Progenitor cell of endocrine pancreas (in vitro differentiated cells): ENCODE measurements at regions not wholly inside any gene's neighbourhood (a gene's known extent, or its start where the extent isn't known, plus 50 kb on each side); places are given as distances from the start of the nearest gene placed in this dataset.

Experiments
- DNase-seq: peaks from one replicate; pipeline ENCODE4 v3.0.0; 2021; ENCODE audit warnings: low spot score; ENCODE audit not compliant: unreplicated experiment
- H3K27ac Mint-ChIP-seq: 2 replicates; pipeline ENCODE4 v1.8.0; 2021; ENCODE audit warnings: mild to moderate bottlenecking, moderate library complexity, mixed read lengths
- H3K27me3 Mint-ChIP-seq: 2 replicates; pipeline ENCODE4 v1.8.0; 2021; ENCODE audit warnings: mixed read lengths
- H3K36me3 Mint-ChIP-seq: 2 replicates; pipeline ENCODE4 v1.8.0; 2022; ENCODE audit warnings: mixed read lengths; ENCODE audit not compliant: insufficient read depth
- H3K4me1 Mint-ChIP-seq: 2 replicates; pipeline ENCODE4 v1.8.0; 2021; ENCODE audit warnings: low read depth, mixed read lengths
- H3K4me3 Mint-ChIP-seq: 2 replicates; pipeline ENCODE4 v1.8.0; 2021; ENCODE audit warnings: low read depth, mild to moderate bottlenecking, moderate library complexity, mixed read lengths
- H3K9me3 Mint-ChIP-seq: 2 replicates; pipeline ENCODE4 v1.8.0; 2021; ENCODE audit warnings: low read depth, mixed read lengths
- TF ChIP-seq, protein P1 (sequence below): fragments of 200-600 bp; sonication (generic); IDR thresholded peaks from one replicate; pipeline ENCODE4 v1.5.0; 2021; ENCODE audit warnings: antibody characterized with exemption, mild to moderate bottlenecking; ENCODE audit not compliant: unreplicated experiment

DNA sequence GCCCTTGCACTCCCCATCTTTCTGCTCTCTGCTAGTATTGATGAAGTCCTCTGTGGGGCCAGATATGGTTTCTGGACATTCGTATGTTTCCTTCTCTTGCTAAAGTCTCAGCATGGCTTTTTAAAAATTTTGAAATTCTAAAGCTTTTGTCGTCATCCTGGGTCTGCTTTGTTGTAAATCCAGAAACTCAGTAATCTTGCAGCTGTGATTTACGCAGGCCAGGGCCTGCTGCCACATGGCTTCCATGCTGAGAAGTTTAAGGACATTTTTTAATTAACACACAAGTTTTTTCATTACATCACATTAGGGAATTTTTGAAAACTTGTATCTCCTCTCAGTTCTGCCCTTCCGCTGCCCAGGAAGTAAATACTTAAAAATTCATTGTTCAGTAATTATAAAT, 686.1 kb upstream of the IGFBP3 start:
- Mint-ChIP-seq H3K4me3 (no peak overlapping the region), H3K4me1 (peaks cover 4% of the 10 kb centered on the region), H3K9me3 (no peaks in the 10 kb centered on the region), H3K36me3 (no peaks in the 10 kb centered on the region), H3K27me3 (no peaks in the 10 kb centered on the region), H3K27ac (no peak overlapping the region)
- TF ChIP-seq, protein P1, sequence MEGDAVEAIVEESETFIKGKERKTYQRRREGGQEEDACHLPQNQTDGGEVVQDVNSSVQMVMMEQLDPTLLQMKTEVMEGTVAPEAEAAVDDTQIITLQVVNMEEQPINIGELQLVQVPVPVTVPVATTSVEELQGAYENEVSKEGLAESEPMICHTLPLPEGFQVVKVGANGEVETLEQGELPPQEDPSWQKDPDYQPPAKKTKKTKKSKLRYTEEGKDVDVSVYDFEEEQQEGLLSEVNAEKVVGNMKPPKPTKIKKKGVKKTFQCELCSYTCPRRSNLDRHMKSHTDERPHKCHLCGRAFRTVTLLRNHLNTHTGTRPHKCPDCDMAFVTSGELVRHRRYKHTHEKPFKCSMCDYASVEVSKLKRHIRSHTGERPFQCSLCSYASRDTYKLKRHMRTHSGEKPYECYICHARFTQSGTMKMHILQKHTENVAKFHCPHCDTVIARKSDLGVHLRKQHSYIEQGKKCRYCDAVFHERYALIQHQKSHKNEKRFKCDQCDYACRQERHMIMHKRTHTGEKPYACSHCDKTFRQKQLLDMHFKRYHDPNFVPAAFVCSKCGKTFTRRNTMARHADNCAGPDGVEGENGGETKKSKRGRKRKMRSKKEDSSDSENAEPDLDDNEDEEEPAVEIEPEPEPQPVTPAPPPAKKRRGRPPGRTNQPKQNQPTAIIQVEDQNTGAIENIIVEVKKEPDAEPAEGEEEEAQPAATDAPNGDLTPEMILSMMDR, result no peak
- DNase-seq, result no peak

DNA sequence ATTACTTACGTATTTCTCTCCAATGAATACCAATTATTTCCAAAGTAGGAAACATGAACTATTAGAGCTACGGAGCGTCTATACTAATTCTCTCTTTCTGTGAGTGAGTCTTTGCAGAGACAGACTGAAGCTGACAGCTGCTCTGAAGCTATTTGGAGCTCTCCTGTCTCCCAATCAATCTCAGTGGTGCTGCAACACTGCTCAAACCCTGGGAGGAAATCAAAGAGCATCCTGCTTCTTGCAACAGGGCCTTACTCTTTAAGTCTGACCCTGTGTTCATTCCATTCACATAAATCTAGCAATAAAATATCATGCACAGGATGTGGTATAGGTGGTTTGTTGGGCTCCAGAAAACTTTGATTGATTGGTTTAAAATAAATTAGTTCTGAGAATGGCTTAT, 685.7 kb upstream of the IGFBP3 start:
- no peaks in the 10 kb centered on the region for H3K9me3 Mint-ChIP-seq
- H3K4me1 Mint-ChIP-seq, result peaks cover 4% of the 10 kb centered on the region
- no peak for DNase-seq
- no peaks in the 10 kb centered on the region for H3K36me3 Mint-ChIP-seq
- no peak overlapping the region for H3K4me3 Mint-ChIP-seq
- H3K27me3 Mint-ChIP-seq, result no peaks in the 10 kb centered on the region
- TF ChIP-seq, protein P1, result no peak
- no peak overlapping the region for H3K27ac Mint-ChIP-seq

DNA sequence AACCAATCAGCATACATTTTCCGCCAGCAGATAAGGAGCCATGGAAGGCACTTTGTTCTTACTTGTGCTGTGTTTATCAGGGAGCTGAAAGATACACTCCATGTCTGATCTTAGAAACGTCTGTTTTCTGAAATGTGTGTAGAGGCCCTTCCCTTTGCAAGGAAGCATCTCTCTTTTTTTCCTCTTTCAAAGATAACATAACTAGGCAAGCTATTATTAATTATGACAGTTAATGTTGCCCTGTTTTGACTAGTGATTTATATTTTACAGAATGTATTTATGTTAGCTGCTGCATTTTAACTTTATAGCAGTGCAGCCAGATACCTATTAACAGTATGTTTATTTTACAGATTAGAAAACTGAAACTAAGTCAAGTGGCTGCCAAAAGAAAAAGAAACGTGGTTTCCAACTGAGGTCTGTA, 683.2 kb upstream of the IGFBP3 start:
- Mint-ChIP-seq H3K36me3 (no peaks in the 10 kb centered on the region), H3K4me1 (peaks cover 4% of the 10 kb centered on the region), H3K27ac (no peak overlapping the region), H3K27me3 (no peaks in the 10 kb centered on the region), H3K4me3 (no peak overlapping the region), H3K9me3 (no peaks in the 10 kb centered on the region)
- no peak for DNase-seq
- TF ChIP-seq, protein P1, result no peak

DNA sequence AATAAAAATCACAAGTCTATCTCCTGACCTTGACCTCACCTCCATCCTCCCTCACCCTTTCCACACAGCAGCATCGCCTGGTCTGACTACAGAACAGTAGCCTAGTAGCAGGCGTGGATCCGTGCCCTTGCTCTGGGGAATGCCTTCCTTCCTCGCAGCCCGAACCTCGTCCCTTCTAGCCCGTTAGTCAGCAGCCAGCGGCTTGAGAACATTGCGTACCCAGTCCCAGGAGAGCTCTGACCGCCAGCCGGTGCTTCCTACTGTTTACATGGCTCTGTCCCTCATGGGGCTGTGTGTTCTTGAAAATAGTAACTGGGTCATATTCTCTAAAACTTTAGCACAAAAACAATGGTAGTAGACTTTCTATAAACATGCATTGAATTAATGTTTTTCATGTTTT, 682.7 kb upstream of the IGFBP3 start:
- H3K9me3 Mint-ChIP-seq, result no peaks in the 10 kb centered on the region
- no peaks in the 10 kb centered on the region for H3K36me3 Mint-ChIP-seq
- DNase-seq, result no peak
- no peaks in the 10 kb centered on the region for H3K27me3 Mint-ChIP-seq
- H3K27ac Mint-ChIP-seq, result peak overlapping the region; percentile 32
- TF ChIP-seq, protein P1, result no peak
- H3K4me1 Mint-ChIP-seq, result peaks cover 4% of the 10 kb centered on the region
- H3K4me3 Mint-ChIP-seq, result no peak overlapping the region

DNA sequence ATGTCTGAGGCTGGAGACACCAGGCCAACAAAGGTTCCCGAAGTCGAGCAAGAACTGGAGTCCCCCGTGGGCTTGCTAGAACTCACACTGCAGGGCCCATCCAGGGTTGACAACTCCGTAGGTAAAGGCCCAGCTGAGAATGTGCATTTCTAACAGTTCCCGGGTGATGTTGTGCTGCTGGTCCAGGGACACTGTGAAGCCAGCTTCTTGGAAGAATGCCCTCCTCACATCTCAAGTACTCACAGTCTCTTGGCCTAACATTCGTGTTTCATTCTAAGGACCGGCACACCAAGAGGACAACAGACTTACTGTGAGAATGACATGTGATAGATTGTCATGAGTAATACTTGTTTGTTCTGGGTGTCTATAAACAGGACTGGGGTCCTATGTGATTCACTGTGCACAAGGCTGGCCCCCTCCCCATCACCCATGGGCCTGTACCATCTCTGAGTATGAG, 682.3 kb upstream of the IGFBP3 start:
- Mint-ChIP-seq H3K9me3 (no peaks in the 10 kb centered on the region), H3K27ac (no peak overlapping the region), H3K4me3 (no peak overlapping the region), H3K4me1 (peaks cover 4% of the 10 kb centered on the region), H3K27me3 (no peaks in the 10 kb centered on the region), H3K36me3 (no peaks in the 10 kb centered on the region)
- no peak for DNase-seq
- TF ChIP-seq, protein P1, result no peak
